SH-SY5Y (cell line): ENCODE measurements at regions not wholly inside any gene's neighbourhood (a gene's known extent, or its start where the extent isn't known, plus 50 kb on each side); places are given as distances from the start of the nearest gene placed in this dataset.

Experiments used
- GATA2 ChIP-seq: IDR thresholded peaks from 2 replicates; pipeline ENCODE4 v1.6.1; 2011; ENCODE audit warnings: mild to moderate bottlenecking, low read depth, low read length
- GATA3 ChIP-seq: IDR thresholded peaks from 2 replicates; pipeline ENCODE4 v1.6.1; 2011; ENCODE audit warnings: low read depth, mild to moderate bottlenecking, low read length, moderate library complexity

DNA sequence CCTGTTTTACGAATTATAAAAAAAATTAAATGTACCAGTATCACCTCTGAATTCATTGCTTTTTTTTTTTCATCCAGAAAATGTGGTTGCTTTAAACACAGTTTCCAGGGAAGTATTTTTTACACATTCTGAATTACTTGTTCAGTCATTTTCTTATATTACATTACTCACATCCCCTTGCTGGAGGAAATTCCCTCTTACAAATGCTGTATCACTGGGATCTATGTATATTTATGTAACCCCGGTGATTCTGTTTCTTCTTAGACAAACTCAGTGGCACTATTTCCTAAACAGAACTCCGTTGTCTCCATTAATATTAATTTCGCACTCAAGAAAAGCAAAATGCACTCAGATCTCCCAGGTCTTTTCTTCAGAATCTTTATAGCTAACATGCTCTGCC lies 1078.5 kb upstream of the ZEB2 start:
- no peak for TF ChIP-seq GATA2
- TF ChIP-seq GATA3, result no peak
